ENCODE measurements at regions not wholly inside any gene's neighbourhood (a gene's known extent, or its start where the extent isn't known, plus 50 kb on each side); places are given as distances from the start of the nearest gene placed in this dataset.

DNA sequence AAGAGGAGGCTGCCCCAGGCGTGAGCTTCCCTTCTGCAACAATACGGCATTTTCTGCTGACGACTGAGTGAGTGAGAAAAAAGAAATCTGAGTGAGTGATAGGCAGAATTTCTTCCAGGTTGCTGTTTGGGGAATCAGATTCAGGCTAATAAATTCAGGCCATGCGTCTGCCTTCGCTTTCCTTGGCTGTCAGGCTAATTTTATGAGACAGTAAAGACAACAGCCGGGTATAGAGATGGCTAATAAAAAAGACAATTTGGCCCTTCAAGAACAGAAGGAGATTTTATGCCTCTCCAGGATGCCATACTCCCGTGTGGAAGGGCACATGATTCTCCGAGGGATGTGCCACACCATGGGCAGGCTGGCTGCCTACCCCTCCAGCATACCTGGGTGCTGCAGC, 145.9 kb upstream of the UBL3 start:
- Histone ChIP-seq H3K4me3 (replicated peaks; ENCODE audit: low read depth, low read length) (no peak overlapping the region), H3K27me3 (replicated peaks; ENCODE audit: control insufficient read depth, insufficient read depth, low read length) (no peaks in the 10 kb centered on the region; the same call in none of the 2 replicates), H3K36me3 (ENCODE audit: control insufficient read depth, insufficient read depth, low read length) (no peaks in the 10 kb centered on the region)
- no peak for TF ChIP-seq CTCF (IDR thresholded peaks at IDR 0.05; ENCODE audit: insufficient read depth, low read length, poor library complexity, severe bottlenecking)
- DNase-seq (ENCODE audit: extremely low read depth, insufficient read length) = no peak

DNA sequence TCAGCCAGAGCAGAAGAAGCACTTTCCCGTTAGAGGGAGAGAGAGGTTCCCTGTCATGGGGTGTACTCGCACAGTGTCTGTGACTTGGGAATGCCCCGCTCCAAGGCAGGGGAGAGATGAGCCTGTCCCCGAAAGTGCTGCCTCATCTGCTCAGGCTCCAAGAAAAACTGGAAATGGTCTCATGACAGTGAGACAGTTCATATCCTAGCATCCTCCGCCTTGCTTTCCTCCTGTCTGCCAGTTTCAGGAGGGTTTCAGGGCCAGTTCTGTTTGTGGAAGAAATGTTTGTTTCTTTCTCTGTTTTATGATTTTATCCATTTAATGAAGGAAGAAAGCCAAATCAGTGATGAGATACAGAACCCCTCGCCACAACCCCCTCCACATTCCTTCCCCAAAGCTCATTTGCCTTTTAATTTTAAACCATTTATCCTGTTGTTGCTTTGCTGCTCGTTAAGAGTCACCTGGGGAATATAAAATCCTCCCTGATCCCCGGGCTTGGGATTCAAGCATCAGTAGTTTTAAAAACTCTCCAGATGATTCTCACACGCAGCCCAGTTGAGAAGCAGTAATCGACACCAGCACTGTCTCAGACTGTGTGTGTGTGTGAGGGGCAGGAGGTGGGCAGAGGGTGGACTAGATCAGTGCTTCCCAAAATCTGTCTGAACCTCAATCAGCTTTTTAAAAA, 144.6 kb upstream of the UBL3 start:
- Histone ChIP-seq H3K36me3 (ENCODE audit: control insufficient read depth, insufficient read depth, low read length) (no peaks in the 10 kb centered on the region), H3K4me3 (replicated peaks; ENCODE audit: low read depth, low read length) (no peak overlapping the region), H3K27me3 (replicated peaks; ENCODE audit: control insufficient read depth, insufficient read depth, low read length) (no peaks in the 10 kb centered on the region; the same call in none of the 2 replicates)
- DNase-seq (ENCODE audit: extremely low read depth, insufficient read length) = no peak
- TF ChIP-seq CTCF (IDR thresholded peaks at IDR 0.05; ENCODE audit: insufficient read depth, low read length, poor library complexity, severe bottlenecking) = no peak

DNA sequence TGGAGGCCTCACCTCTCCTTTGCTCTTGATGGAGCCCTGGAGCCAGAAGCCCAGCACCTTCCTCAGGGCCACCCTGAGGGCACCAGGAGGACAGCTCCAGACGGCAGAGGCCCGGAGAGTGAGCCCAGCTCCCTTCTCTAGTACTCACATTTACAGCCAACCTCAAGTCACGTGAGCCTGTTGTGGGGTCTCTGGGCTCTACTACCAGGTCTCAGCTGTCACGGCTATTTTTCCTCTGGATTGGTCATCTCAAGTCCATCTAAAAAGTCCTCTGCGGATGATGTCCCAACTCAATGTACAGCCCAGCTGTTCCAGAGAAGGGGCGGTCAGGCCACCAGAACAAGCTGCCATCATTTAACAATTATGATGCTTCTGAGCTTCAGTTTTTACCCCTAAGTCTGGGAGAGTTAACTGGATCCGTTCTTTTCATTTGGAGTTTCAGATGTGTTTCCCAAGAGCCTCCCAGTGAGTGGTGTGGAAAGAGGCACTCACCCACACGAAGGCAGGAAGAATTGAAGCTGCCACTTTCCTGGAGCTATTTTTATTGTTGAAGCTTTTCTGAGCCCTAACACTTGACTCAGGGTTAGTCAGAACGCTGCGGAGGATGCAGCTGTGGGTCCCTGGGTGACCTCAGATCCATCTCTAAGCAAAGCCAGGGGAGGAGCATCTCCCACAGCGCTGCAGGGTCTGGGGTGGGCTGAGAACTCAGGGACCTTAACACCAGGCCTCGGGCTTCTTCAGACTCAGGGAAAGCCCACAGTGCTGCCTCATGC, 143.5 kb upstream of the UBL3 start:
- Histone ChIP-seq H3K27me3 (replicated peaks; ENCODE audit: control insufficient read depth, insufficient read depth, low read length) (no peaks in the 10 kb centered on the region; the same call in none of the 2 replicates), H3K36me3 (ENCODE audit: control insufficient read depth, insufficient read depth, low read length) (no peaks in the 10 kb centered on the region), H3K4me3 (replicated peaks; ENCODE audit: low read depth, low read length) (no peak overlapping the region)
- no peak for TF ChIP-seq CTCF (IDR thresholded peaks at IDR 0.05; ENCODE audit: insufficient read depth, low read length, poor library complexity, severe bottlenecking)
- DNase-seq (ENCODE audit: extremely low read depth, insufficient read length) = no peak

DNA sequence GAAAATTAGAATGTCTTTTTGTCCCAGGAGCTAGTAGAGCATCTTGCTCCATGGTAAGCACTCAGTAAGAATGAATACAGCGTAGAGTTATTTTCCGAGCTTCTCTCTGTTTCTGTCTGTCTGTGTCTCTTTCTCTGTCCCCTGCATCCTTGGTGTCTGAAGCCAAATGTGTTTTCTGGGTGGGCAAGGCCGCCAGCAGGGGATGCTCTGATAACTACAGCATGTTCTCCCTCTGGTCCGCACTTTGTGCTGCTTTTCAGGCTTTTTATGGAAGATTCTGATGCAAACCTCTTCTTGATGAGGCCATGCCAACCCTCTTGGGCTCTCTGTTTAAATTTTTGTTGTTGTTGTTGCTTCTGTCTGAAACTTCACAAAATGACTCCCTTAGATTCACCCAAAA, 142.8 kb upstream of the UBL3 start:
- Histone ChIP-seq H3K27me3 (replicated peaks; ENCODE audit: control insufficient read depth, insufficient read depth, low read length) (no peaks in the 10 kb centered on the region; the same call in none of the 2 replicates), H3K4me3 (replicated peaks; ENCODE audit: low read depth, low read length) (no peak overlapping the region), H3K36me3 (ENCODE audit: control insufficient read depth, insufficient read depth, low read length) (no peaks in the 10 kb centered on the region)
- TF ChIP-seq CTCF (IDR thresholded peaks at IDR 0.05; ENCODE audit: insufficient read depth, low read length, poor library complexity, severe bottlenecking) = no peak
- no peak for DNase-seq (ENCODE audit: extremely low read depth, insufficient read length)

DNA sequence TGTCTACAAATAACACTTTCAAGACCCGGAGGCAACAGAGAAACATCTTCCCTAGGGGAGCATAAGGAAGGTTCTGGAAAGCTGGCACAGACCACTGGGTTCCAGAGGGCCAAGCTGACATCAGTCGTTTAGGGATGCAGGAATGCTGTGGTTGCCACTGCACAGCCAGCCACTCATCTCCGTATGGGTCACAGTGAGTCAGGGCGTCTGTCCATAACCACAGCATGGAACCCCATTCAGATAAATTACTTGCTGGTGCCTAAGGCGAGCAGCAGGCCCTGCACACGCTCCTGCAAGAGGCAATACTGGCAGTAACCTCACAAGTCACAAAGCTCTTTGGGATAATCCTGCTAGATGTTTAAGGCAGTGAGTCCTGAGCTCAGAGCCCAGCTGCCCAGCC, 140.9 kb upstream of the UBL3 start:
- no peak for TF ChIP-seq CTCF (IDR thresholded peaks at IDR 0.05; ENCODE audit: insufficient read depth, low read length, poor library complexity, severe bottlenecking)
- H3K27me3 ChIP-seq (replicated peaks; ENCODE audit: control insufficient read depth, insufficient read depth, low read length) = no peaks in the 10 kb centered on the region; the same call in none of the 2 replicates
- no peak for DNase-seq (ENCODE audit: extremely low read depth, insufficient read length)
- H3K36me3 ChIP-seq (ENCODE audit: control insufficient read depth, insufficient read depth, low read length) = no peaks in the 10 kb centered on the region
- no peak overlapping the region for H3K4me3 ChIP-seq (replicated peaks; ENCODE audit: low read depth, low read length)
